Testis (tissue), 2 donors: ENCODE measurements at regions not wholly inside any gene's neighbourhood (a gene's known extent, or its start where the extent isn't known, plus 50 kb on each side); places are given as distances from the start of the nearest gene placed in this dataset.

Experiments
- POLR2A ChIP-seq: fragments of 450-650 bp; IDR thresholded peaks from one replicate; pipeline ENCODE4 v1.6.1; 2017; ENCODE audit warnings: antibody characterized with exemption, mild to moderate bottlenecking, moderate library complexity
- TF ChIP-seq, protein P1 (sequence below), 3 experiments: fragments of 450-650 bp in 2 of 3; fragments of 200-600 bp in 1 of 3; sonication (generic) in 1 of 3; IDR thresholded peaks; one replicate each; pipeline ENCODE4 v1.5.1; 2016 to 2019; ENCODE audit warnings: antibody characterized with exemption in 3 of 3, mild to moderate bottlenecking in 2 of 3, moderate library complexity in 1 of 3

DNA sequence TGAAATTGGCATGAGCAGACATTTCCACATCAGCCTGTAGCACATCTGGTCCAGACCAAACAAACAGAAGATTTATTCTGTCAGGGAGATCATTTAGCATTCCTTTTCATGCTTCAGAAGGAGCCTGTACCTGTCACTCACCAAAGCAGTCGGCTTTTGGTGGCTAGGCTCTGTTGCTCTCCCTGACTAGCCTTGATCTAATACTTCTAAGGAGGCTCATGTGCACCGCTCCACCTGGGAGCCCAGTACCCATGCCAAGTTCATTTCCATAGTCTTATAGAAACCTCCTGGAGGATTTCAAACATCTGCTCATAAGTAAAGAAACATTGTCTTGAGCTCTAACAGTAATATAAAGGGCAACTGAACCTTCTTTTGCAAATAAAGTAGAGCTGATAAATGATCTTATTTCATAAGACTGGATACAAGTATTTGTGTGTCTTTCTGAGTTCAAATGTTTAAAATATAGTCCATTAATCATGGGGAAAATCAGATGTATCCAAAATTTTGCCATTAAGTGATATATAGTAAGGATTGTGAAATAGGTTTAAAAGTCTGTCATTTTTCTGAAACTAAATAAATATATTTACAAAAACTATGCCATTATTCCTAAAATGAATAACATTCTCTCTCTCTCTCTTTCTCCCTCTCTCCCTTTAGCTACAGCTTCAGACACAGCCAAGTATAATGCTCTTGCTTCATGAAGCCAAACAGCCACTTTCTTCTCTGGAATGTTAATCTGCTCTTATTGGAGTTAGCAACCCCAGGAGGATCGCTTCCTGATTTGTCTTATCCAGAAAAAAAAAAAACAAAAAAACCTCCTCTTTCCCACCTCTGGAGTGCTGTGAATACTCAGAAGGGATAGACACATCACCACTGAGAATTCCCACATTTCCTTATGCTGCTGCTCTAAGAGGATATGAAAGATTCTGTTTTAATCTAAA is 192.7 kb upstream of the TFAP2D start:
- TF ChIP-seq, protein P1, sequence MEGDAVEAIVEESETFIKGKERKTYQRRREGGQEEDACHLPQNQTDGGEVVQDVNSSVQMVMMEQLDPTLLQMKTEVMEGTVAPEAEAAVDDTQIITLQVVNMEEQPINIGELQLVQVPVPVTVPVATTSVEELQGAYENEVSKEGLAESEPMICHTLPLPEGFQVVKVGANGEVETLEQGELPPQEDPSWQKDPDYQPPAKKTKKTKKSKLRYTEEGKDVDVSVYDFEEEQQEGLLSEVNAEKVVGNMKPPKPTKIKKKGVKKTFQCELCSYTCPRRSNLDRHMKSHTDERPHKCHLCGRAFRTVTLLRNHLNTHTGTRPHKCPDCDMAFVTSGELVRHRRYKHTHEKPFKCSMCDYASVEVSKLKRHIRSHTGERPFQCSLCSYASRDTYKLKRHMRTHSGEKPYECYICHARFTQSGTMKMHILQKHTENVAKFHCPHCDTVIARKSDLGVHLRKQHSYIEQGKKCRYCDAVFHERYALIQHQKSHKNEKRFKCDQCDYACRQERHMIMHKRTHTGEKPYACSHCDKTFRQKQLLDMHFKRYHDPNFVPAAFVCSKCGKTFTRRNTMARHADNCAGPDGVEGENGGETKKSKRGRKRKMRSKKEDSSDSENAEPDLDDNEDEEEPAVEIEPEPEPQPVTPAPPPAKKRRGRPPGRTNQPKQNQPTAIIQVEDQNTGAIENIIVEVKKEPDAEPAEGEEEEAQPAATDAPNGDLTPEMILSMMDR (IDR thresholded peaks at IDR 0.05), result no peak
- no peak for TF ChIP-seq POLR2A
